GM12878 (cell line): ENCODE measurements at regions not wholly inside any gene's neighbourhood (a gene's known extent, or its start where the extent isn't known, plus 50 kb on each side); places are given as distances from the start of the nearest gene placed in this dataset.

Experiments used
- ATAC-seq: fragments of 200-7000 bp; cut with Tn5 transposase; 3 replicates; pipeline ENCODE4 v1.9.1; 2020; ENCODE audit warnings: mild to moderate bottlenecking, moderate library complexity
- BruUV-seq: library from RNA; stranded (reverse); fragments of 400-500 nt; replicated peaks from 2 replicates; lab custom pipeline; 2021; lab: Mats Ljungman, UMichigan
- CTCF ChIA-PET: fragments of 300-600 bp; sonication (Branson Sonifier 250); formaldehyde crosslinking; extraction: SDS; loops from one replicate; lab custom pipeline; 2021; ENCODE audit warnings: inconsistent platforms; lab: Yijun Ruan, JAX
- POLR2A ChIA-PET: fragments of 350-600 bp; formaldehyde crosslinking; extraction: SDS; loops from one replicate; lab custom pipeline; 2021; ENCODE audit warnings: inconsistent platforms; lab: Charles Lee
- RAD21 ChIA-PET: fragments of 300-600 bp; sonication (Branson Sonifier 250); formaldehyde crosslinking; loops from one replicate; lab custom pipeline; 2023; ENCODE audit warnings: antibody characterized with exemption; ENCODE audit not compliant: unreplicated experiment; lab: Charles Lee
- SMC1A ChIA-PET: fragments of 300-600 bp; sonication (Branson Sonifier 250); formaldehyde crosslinking; loops from one replicate; lab custom pipeline; 2023; ENCODE audit not compliant: unreplicated experiment, uncharacterized antibody; lab: Charles Lee
- DNase-seq: peaks from one replicate; pipeline ENCODE4 v3.0.0-alpha.2; 2011; ENCODE audit warnings: low read depth, low spot score
- FAIRE-seq: peaks from 3 replicates; lab custom pipeline; 2011; peaks lifted over from hg19 to GRCh38; lab: Jason Lieb, UNC
- H2AFZ ChIP-seq: 2 replicates; pipeline ENCODE4 v1.6.0; 2011; ENCODE audit warnings: low read depth, low read length, control low read depth; ENCODE audit not compliant: control insufficient read depth
- H3K27ac ChIP-seq: 2 replicates; pipeline ENCODE4 v1.5.1; 2011; ENCODE audit warnings: control low read depth; ENCODE audit not compliant: control insufficient read depth, insufficient read depth
- H3K27me3 ChIP-seq, 2 experiments: replicated peaks in 1 of 2; 2 replicates each; pipeline versions ENCODE4 v1.6.0 to v1.6.1; 2011; ENCODE audit warnings: low read length in 1 of 2; ENCODE audit not compliant: control insufficient read depth in 2 of 2, insufficient read depth in 2 of 2
- H3K36me3 ChIP-seq, 2 experiments: 2 replicates each; pipeline ENCODE4 v1.5.1; 2011; ENCODE audit warnings: low read length in 1 of 2; ENCODE audit not compliant: control insufficient read depth in 2 of 2, insufficient read depth in 2 of 2
- H3K4me1 ChIP-seq: 2 replicates; pipeline ENCODE4 v1.6.1; 2011; ENCODE audit warnings: mild to moderate bottlenecking, low read length, moderate library complexity, mixed read lengths; ENCODE audit not compliant: control insufficient read depth, insufficient read depth
- H3K4me2 ChIP-seq: 2 replicates; pipeline ENCODE4 v1.6.0; 2011; ENCODE audit warnings: control low read depth; ENCODE audit not compliant: control insufficient read depth, insufficient read depth
- H3K4me3 ChIP-seq: fragments of 200-600 bp; sonication (generic); 2 replicates; pipeline ENCODE4 v1.5.1; 2016
- H3K79me2 ChIP-seq: 2 replicates; pipeline ENCODE4 v1.6.0; 2011; ENCODE audit warnings: low read length; ENCODE audit not compliant: control insufficient read depth, insufficient read depth
- H3K9ac ChIP-seq: 2 replicates; pipeline ENCODE4 v1.8.0; 2011; ENCODE audit warnings: low read length, control low read depth, mixed read lengths; ENCODE audit not compliant: control insufficient read depth, insufficient read depth
- H3K9me3 ChIP-seq: replicated peaks from 3 replicates; pipeline ENCODE4 v1.5.1; 2011; ENCODE audit warnings: mild to moderate bottlenecking, low read length; ENCODE audit not compliant: control insufficient read depth, insufficient read depth
- H4K20me1 ChIP-seq: 2 replicates; pipeline ENCODE4 v1.6.0; 2011; ENCODE audit not compliant: control insufficient read depth, insufficient read depth
- BCL3 ChIP-seq: IDR thresholded peaks from 2 replicates; pipeline ENCODE4 v1.6.1; 2011; ENCODE audit warnings: borderline replicate concordance, low read depth, mild to moderate bottlenecking, moderate library complexity, low read length; ENCODE audit not compliant: insufficient read depth, poor library complexity, severe bottlenecking
- HCFC1 ChIP-seq: fragments of 150-350 bp; IDR thresholded peaks from 2 replicates; pipeline ENCODE4 v1.6.1; 2014; ENCODE audit warnings: low read length
- PKNOX1 ChIP-seq: fragments of 450-650 bp; IDR thresholded peaks from 2 replicates; pipeline ENCODE4 v1.6.1; 2016; ENCODE audit warnings: mild to moderate bottlenecking
- SUPT20H ChIP-seq: IDR thresholded peaks from 2 replicates; pipeline ENCODE4 v1.6.1; 2011; ENCODE audit warnings: low read depth, mild to moderate bottlenecking, low read length, moderate library complexity, borderline replicate concordance; ENCODE audit not compliant: control insufficient read depth
- ZNF622 ChIP-seq: fragments of 450-650 bp; IDR thresholded peaks from 2 replicates; pipeline ENCODE4 v1.6.1; 2017; ENCODE audit warnings: mild to moderate bottlenecking, inconsistent platforms
- WGBS: methylation state at CpG from one replicate; pipeline ENCODE4 v1.1.6; 2016; ENCODE audit warnings: low lambda C conversion rate; ENCODE audit not compliant: insufficient replicate concordance, insufficient coverage; ENCODE audit errors: missing lambda C conversion rate; 5-methylcytosine and 5-hydroxymethylcytosine counted together
- in situ Hi-C: fragments of 300-500 bp; cut with MboI; formaldehyde crosslinking; loops from 9 replicates; pipeline ENCODE4 v1.14.3; 2018; ENCODE audit warnings: mixed read lengths
- intact Hi-C: fragments of 100-400 bp; cut with micrococcal nuclease; formaldehyde crosslinking; loops from one replicate; pipeline ENCODE4 v1.14.2; 2022; ENCODE audit not compliant: unreplicated experiment

- no TSS peak for BruUV-seq
- intact Hi-C loops: no loop called here
- Histone ChIP-seq H3K27me3 (no peaks in the 10 kb centered on the region), H2AFZ (no peak overlapping the region), H3K27ac (no peak overlapping the region), H3K4me2 (no peak overlapping the region), H3K9ac (no peak overlapping the region), H3K4me1 (peaks cover under 1% of the 10 kb centered on the region), H3K4me3 (no peak overlapping the region), H4K20me1 (no peaks in the 10 kb centered on the region), H3K9me3 (no peaks in the 10 kb centered on the region), H3K79me2 (no peaks in the 10 kb centered on the region), H3K36me3 (no peaks in the 10 kb centered on the region)
- 79% methylated on average over 3 of the region's 3 CpGs for WGBS
- ChIA-PET SMC1A (no interaction called here), POLR2A (no interaction called here), CTCF (no interaction called here), RAD21 (no interaction called here)
- in situ Hi-C loops: no loop called here
- DNase-seq: no peak
- no peak for FAIRE-seq
- no peak for ATAC-seq
- TF ChIP-seq ZNF622 (no peak), PKNOX1 (no peak), SUPT20H (no peak), HCFC1 (no peak), BCL3 (no peak)
- TF ChIP-seq, all 136 proteins: peak for 0
These were observed 80.9 kb upstream of the SLC38A2 start for GRCh38 chr12:46453428-46453827.
